Loucy (cell line): ENCODE measurements at regions not wholly inside any gene's neighbourhood (a gene's known extent, or its start where the extent isn't known, plus 50 kb on each side); places are given as distances from the start of the nearest gene placed in this dataset.

Experiments used
- H2AFZ ChIP-seq: fragments of 200-600 bp; sonication (generic); 2 replicates; pipeline ENCODE4 v1.6.0; 2016; ENCODE audit warnings: antibody characterized with exemption, mild to moderate bottlenecking, low read length, moderate library complexity
- H3F3A ChIP-seq: fragments of 200-600 bp; 2 replicates; pipeline ENCODE4 v1.6.0; 2016; ENCODE audit warnings: antibody characterized with exemption, low read depth, mild to moderate bottlenecking
- H3K27me3 ChIP-seq: fragments of 200-600 bp; sonication (generic); 2 replicates; pipeline ENCODE4 v1.6.1; 2014; ENCODE audit warnings: low read length, mild to moderate bottlenecking; ENCODE audit not compliant: insufficient read depth, poor library complexity, severe bottlenecking
- H3K36me3 ChIP-seq: fragments of 200-600 bp; sonication (generic); 2 replicates; pipeline ENCODE4 v1.6.1; 2016; ENCODE audit warnings: low read length; ENCODE audit not compliant: insufficient read depth
- H3K4me1 ChIP-seq: fragments of 200-600 bp; sonication (generic); 2 replicates; pipeline ENCODE4 v1.5.1; 2014; ENCODE audit warnings: low read length, mild to moderate bottlenecking; ENCODE audit not compliant: insufficient read depth, poor library complexity, severe bottlenecking
- H3K4me2 ChIP-seq: fragments of 200-600 bp; sonication (generic); 2 replicates; pipeline ENCODE4 v1.6.0; 2014; ENCODE audit warnings: antibody characterized with exemption, low read length, low read depth, mild to moderate bottlenecking; ENCODE audit not compliant: poor library complexity, severe bottlenecking
- H3K4me3 ChIP-seq: fragments of 200-600 bp; sonication (generic); 2 replicates; pipeline ENCODE4 v1.5.1; 2014; ENCODE audit warnings: low read length, mild to moderate bottlenecking, mixed read lengths; ENCODE audit not compliant: poor library complexity, severe bottlenecking
- H3K79me2 ChIP-seq: fragments of 200-600 bp; sonication (generic); 2 replicates; pipeline ENCODE4 v1.6.1; 2014; ENCODE audit warnings: low read length; ENCODE audit not compliant: insufficient read depth
- H3K9ac ChIP-seq: fragments of 200-600 bp; sonication (generic); 2 replicates; pipeline ENCODE4 v1.6.0; 2014; ENCODE audit warnings: mild to moderate bottlenecking, low read depth, low read length, moderate library complexity; ENCODE audit not compliant: poor library complexity, severe bottlenecking
- H3K9me2 ChIP-seq: fragments of 200-600 bp; sonication (generic); replicated peaks from 2 replicates; pipeline ENCODE4 v1.6.1; 2016; ENCODE audit warnings: low read depth, low read length, mixed read lengths
- H3K9me3 ChIP-seq: fragments of 200-600 bp; sonication (generic); 2 replicates; pipeline ENCODE4 v1.6.1; 2014; ENCODE audit warnings: mild to moderate bottlenecking, antibody characterized with exemption, low read length, low read depth; ENCODE audit not compliant: insufficient read depth
- H4K20me1 ChIP-seq: fragments of 200-600 bp; sonication (generic); 2 replicates; pipeline ENCODE4 v1.6.0; 2014; ENCODE audit warnings: antibody characterized with exemption, low read length, mild to moderate bottlenecking; ENCODE audit not compliant: insufficient read depth, poor library complexity, severe bottlenecking
- EZH2phosphoT487 ChIP-seq: fragments of 200-600 bp; IDR thresholded peaks from 2 replicates; pipeline ENCODE4 v1.6.1; 2018; ENCODE audit warnings: antibody characterized with exemption, mild to moderate bottlenecking, moderate library complexity, borderline replicate concordance
- TF ChIP-seq, protein P1 (sequence below): fragments of 200-600 bp; sonication (generic); conservative IDR thresholded peaks from 2 replicates; pipeline ENCODE4 v1.5.1; 2014; ENCODE audit warnings: mild to moderate bottlenecking, antibody characterized with exemption, low read length

DNA sequence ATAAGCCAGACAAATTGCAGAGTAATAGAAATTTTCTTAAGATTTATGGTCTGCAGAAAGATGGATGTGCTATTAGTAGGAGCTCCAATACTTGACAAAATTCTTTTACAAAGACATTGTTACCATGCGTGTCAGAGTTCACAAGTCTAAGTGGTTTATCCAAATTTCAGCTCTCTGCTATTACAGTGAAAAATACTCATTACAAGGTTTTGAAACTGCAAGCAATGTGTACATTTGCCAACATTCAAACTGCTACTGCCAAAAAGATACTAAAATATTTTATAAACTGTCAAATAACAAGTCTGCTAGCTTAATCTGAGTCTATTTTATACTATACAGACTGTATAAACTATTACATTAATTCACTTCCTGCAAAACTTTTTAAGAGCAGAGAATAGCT is 1341.5 kb upstream of the ACVR2A start:
- TF ChIP-seq EZH2phosphoT487, result no peak
- TF ChIP-seq, protein P1, sequence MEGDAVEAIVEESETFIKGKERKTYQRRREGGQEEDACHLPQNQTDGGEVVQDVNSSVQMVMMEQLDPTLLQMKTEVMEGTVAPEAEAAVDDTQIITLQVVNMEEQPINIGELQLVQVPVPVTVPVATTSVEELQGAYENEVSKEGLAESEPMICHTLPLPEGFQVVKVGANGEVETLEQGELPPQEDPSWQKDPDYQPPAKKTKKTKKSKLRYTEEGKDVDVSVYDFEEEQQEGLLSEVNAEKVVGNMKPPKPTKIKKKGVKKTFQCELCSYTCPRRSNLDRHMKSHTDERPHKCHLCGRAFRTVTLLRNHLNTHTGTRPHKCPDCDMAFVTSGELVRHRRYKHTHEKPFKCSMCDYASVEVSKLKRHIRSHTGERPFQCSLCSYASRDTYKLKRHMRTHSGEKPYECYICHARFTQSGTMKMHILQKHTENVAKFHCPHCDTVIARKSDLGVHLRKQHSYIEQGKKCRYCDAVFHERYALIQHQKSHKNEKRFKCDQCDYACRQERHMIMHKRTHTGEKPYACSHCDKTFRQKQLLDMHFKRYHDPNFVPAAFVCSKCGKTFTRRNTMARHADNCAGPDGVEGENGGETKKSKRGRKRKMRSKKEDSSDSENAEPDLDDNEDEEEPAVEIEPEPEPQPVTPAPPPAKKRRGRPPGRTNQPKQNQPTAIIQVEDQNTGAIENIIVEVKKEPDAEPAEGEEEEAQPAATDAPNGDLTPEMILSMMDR, result no peak
- H3K79me2 ChIP-seq, result no peaks in the 10 kb centered on the region
- no peaks in the 10 kb centered on the region for H3K4me1 ChIP-seq
- H3K4me3 ChIP-seq, result no peak overlapping the region
- H3K4me2 ChIP-seq, result no peak overlapping the region
- no peaks in the 10 kb centered on the region for H3K36me3 ChIP-seq
- H3K9me2 ChIP-seq, result no peaks in the 10 kb centered on the region
- H3F3A ChIP-seq, result no peaks in the 10 kb centered on the region
- H3K9me3 ChIP-seq, result no peaks in the 10 kb centered on the region
- no peaks in the 10 kb centered on the region for H4K20me1 ChIP-seq
- no peaks in the 10 kb centered on the region for H3K27me3 ChIP-seq
- H2AFZ ChIP-seq, result no peak overlapping the region
- H3K9ac ChIP-seq, result no peak overlapping the region

DNA sequence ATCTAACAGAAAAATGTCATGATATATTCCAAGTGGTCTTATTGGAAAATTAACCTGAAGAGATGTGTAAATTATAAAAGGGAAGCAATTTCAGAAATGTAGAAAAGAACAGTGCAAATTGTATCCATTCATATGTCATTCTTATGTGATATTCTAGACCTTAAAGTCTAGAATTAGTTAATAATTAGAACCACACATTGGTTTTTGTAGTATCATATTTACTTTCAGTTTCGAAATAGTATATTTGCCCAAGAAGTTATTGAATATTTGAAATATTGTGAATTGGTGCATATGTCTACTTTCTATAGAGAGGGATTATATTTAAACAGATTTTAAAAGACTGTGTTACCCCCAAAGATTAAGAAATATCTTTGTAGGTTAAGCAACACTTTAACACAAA is 1348.6 kb upstream of the ACVR2A start:
- no peaks in the 10 kb centered on the region for H3F3A ChIP-seq
- no peaks in the 10 kb centered on the region for H3K9me2 ChIP-seq
- no peak overlapping the region for H3K4me2 ChIP-seq
- no peaks in the 10 kb centered on the region for H3K9me3 ChIP-seq
- no peak overlapping the region for H2AFZ ChIP-seq
- TF ChIP-seq, protein P1, result no peak
- TF ChIP-seq EZH2phosphoT487, result no peak
- no peaks in the 10 kb centered on the region for H4K20me1 ChIP-seq
- H3K4me3 ChIP-seq, result no peak overlapping the region
- no peaks in the 10 kb centered on the region for H3K27me3 ChIP-seq
- H3K4me1 ChIP-seq, result no peaks in the 10 kb centered on the region
- H3K36me3 ChIP-seq, result no peaks in the 10 kb centered on the region
- no peak overlapping the region for H3K9ac ChIP-seq
- no peaks in the 10 kb centered on the region for H3K79me2 ChIP-seq

DNA sequence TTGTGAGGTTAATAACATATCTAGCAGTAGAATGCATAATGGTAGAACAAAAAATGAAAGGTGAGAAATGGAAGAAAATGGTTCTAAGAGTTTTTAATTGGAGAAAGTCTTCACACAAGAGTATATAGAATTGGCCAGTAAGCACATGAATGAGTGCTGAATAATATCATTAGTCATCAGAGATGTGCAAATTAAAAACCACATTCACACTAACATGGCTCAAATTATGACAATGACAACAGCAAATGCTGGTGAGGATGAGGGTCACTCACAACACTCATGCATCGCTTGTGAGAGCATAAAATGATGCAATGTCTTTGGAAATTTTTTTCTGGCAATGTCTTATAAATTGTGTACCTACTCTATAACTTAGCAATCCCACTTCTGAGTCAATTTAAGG is 1355.4 kb upstream of the ACVR2A start:
- H3K4me3 ChIP-seq, result no peak overlapping the region
- no peak overlapping the region for H3K4me2 ChIP-seq
- no peaks in the 10 kb centered on the region for H3K4me1 ChIP-seq
- TF ChIP-seq EZH2phosphoT487, result no peak
- TF ChIP-seq, protein P1, result no peak
- no peaks in the 10 kb centered on the region for H3K27me3 ChIP-seq
- H3K9me2 ChIP-seq, result no peaks in the 10 kb centered on the region
- H3K36me3 ChIP-seq, result no peaks in the 10 kb centered on the region
- H3F3A ChIP-seq, result no peaks in the 10 kb centered on the region
- H4K20me1 ChIP-seq, result no peaks in the 10 kb centered on the region
- H2AFZ ChIP-seq, result no peak overlapping the region
- H3K9me3 ChIP-seq, result no peaks in the 10 kb centered on the region
- no peaks in the 10 kb centered on the region for H3K79me2 ChIP-seq
- H3K9ac ChIP-seq, result no peak overlapping the region
